NCI-H345 (cell line): ENCODE measurements at regions not wholly inside any gene's neighbourhood (a gene's known extent, or its start where the extent isn't known, plus 50 kb on each side); places are given as distances from the start of the nearest gene placed in this dataset.

ENCODE experiments used
- DNase-seq: peaks from one replicate; lab custom pipeline; 2025; lab: John Stamatoyannopoulos, UW

- no peak for DNase-seq
Observed at GRCh38 chr4:153034681-153035080, 98.6 kb downstream of the FHDC1 start.

GRCh38 chr4:153036931-153037482 is 100.9 kb downstream of the FHDC1 start:
- DNase-seq, result no peak

- peak; percentile 79 for DNase-seq
Observed at GRCh38 chr4:153038623-153039311, 102.6 kb downstream of the FHDC1 start.

GRCh38 chr4:153039542-153040185 is 103.5 kb downstream of the FHDC1 start:
- no peak for DNase-seq

- DNase-seq, result no peak
Observed at GRCh38 chr4:153040677-153041076, 104.6 kb downstream of the FHDC1 start.

GRCh38 chr4:153044036-153044435 is 107.9 kb downstream of the FHDC1 start:
- no peak for DNase-seq

GRCh38 chr4:153045111-153045982 is 109.2 kb downstream of the FHDC1 start:
- DNase-seq, result no peak

GRCh38 chr4:153058671-153059060 is 122.5 kb downstream of the FHDC1 start:
- DNase-seq, result no peak

- no peak for DNase-seq
Observed at GRCh38 chr4:153060196-153060595, 124.1 kb downstream of the FHDC1 start.

- DNase-seq, result no peak
Observed at GRCh38 chr4:153061971-153062370, 125.8 kb downstream of the FHDC1 start.

GRCh38 chr4:153062652-153063168 is 126.6 kb downstream of the FHDC1 start:
- no peak for DNase-seq

- no peak for DNase-seq
Observed at GRCh38 chr4:153063490-153063889, 127.4 kb downstream of the FHDC1 start.

- no peak for DNase-seq
Observed at GRCh38 chr4:153064571-153064970, 128.4 kb downstream of the FHDC1 start.

- no peak for DNase-seq
Observed at GRCh38 chr4:153065276-153065675, 129.2 kb downstream of the FHDC1 start.

- no peak for DNase-seq
Observed at GRCh38 chr4:153067376-153067775, 131.3 kb downstream of the FHDC1 start.

- no peak for DNase-seq
Observed at GRCh38 chr4:153068751-153069150, 132.6 kb downstream of the FHDC1 start.

- DNase-seq, result no peak
Observed at GRCh38 chr4:153071958-153072598, 132.2 kb upstream of the TRIM2 start.

GRCh38 chr4:153072661-153073060 is 131.6 kb upstream of the TRIM2 start:
- no peak for DNase-seq

- no peak for DNase-seq
Observed at GRCh38 chr4:153074486-153074885, 129.8 kb upstream of the TRIM2 start.

GRCh38 chr4:153074936-153075630 is 129.2 kb upstream of the TRIM2 start:
- no peak for DNase-seq

GRCh38 chr4:153075836-153076518 is 128.3 kb upstream of the TRIM2 start:
- no peak for DNase-seq
